ENCODE measurements at regions not wholly inside any gene's neighbourhood (a gene's known extent, or its start where the extent isn't known, plus 50 kb on each side); places are given as distances from the start of the nearest gene placed in this dataset.

DNA sequence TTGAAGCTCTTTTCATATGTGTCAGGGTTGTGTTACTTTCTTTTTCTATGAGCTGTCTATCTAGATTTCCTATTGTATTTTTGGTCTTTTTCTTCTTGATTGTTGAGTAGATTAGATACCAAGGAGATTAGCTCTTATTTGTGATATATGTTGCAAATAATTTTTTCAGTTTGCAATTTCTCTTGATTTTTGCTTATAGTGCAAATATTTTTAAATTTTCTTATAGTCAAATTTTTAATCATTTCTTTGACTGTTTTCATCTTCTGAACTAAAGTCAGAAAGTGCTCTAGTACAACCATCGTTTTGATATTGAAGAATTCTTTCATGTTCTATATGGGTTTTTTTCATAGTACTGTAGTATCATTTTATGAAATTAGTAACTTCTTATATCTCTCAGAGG is 193.7 kb downstream of the OSTF1 start (continued):
- TF ChIP-seq ZNF274 (IDR thresholded peaks at IDR 0.05; ENCODE audit: low read depth, low read length): no peak
- no peak for TF ChIP-seq CBX3 (IDR thresholded peaks at IDR 0.05; ENCODE audit: low read depth)
- no peak for TF ChIP-seq POLR2AphosphoS5 (IDR thresholded peaks at IDR 0.05; ENCODE audit: low read depth, low read length)
- TF ChIP-seq SIN3A (IDR thresholded peaks at IDR 0.05; ENCODE audit: low read depth): no peak

DNA sequence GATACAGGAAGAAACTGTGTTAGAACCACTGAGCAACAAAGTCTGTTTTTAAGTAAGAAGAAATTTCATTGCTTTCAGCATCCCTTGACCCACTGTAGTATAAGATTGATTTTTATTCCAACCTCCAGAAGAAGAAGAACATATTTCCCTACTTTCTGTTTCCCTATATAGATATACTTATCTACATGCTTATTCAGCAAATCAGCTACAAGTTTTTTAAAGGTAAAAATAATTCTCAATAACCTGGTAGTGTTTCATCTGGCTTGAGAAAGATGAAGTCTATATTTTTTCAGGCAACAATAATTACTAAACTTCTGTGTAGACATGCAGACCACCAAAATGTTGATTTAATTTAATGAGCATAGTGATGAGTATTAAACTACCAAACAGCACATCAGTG is 201.0 kb downstream of the OSTF1 start:
- H3K9ac ChIP-seq (ENCODE audit: low read length): no peak overlapping the region
- no peak for DNase-seq (ENCODE audit: low read depth, low spot score)
- POLR2A ChIA-PET: no interaction called here
- no peaks in the 10 kb centered on the region for H3K9me2 ChIP-seq (ENCODE audit: insufficient read depth)
- H3K4me2 ChIP-seq (ENCODE audit: low read length): no peak overlapping the region
- H3K4me1 ChIP-seq (ENCODE audit: control insufficient read depth in 1 of 2, insufficient read depth in 2 of 2, low read length in 2 of 2): no peaks in the 10 kb centered on the region
- no peak for ATAC-seq
- CTCF ChIA-PET: no interaction called here
- BruUV-seq (replicated peaks): no TSS peak
- TF ChIP-seq JUND (IDR thresholded peaks at IDR 0.05): no peak
- no peak for TF ChIP-seq ATF3 (IDR thresholded peaks at IDR 0.05)
- no peak for TF ChIP-seq CEBPB (IDR thresholded peaks at IDR 0.05; ENCODE audit: low read depth)
- TF ChIP-seq, protein P1, sequence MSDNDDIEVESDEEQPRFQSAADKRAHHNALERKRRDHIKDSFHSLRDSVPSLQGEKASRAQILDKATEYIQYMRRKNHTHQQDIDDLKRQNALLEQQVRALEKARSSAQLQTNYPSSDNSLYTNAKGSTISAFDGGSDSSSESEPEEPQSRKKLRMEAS (IDR thresholded peaks at IDR 0.05): no peak
- TF ChIP-seq RAD21 (IDR thresholded peaks at IDR 0.05; ENCODE audit: low read depth): no peak
- TF ChIP-seq SP1 (IDR thresholded peaks at IDR 0.05; ENCODE audit: low read depth): no peak
- TF ChIP-seq EZH2phosphoT487 (IDR thresholded peaks at IDR 0.05; ENCODE audit: borderline replicate concordance): no peak
- TF ChIP-seq REST (IDR thresholded peaks at IDR 0.05; ENCODE audit: low read depth): no peak
- TF ChIP-seq, protein P2, sequence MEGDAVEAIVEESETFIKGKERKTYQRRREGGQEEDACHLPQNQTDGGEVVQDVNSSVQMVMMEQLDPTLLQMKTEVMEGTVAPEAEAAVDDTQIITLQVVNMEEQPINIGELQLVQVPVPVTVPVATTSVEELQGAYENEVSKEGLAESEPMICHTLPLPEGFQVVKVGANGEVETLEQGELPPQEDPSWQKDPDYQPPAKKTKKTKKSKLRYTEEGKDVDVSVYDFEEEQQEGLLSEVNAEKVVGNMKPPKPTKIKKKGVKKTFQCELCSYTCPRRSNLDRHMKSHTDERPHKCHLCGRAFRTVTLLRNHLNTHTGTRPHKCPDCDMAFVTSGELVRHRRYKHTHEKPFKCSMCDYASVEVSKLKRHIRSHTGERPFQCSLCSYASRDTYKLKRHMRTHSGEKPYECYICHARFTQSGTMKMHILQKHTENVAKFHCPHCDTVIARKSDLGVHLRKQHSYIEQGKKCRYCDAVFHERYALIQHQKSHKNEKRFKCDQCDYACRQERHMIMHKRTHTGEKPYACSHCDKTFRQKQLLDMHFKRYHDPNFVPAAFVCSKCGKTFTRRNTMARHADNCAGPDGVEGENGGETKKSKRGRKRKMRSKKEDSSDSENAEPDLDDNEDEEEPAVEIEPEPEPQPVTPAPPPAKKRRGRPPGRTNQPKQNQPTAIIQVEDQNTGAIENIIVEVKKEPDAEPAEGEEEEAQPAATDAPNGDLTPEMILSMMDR (IDR thresholded peaks at IDR 0.05 in 2 of 3, conservative IDR thresholded peaks at IDR 0.05 in 1 of 3; ENCODE audit: borderline replicate concordance in 1 of 3, insufficient read depth in 1 of 3, low read depth in 2 of 3, low read length in 2 of 3): no peak
- TF ChIP-seq POLR2AphosphoS5 (IDR thresholded peaks at IDR 0.05; ENCODE audit: low read depth, low read length): no peak
- no peak for TF ChIP-seq EZH2 (IDR thresholded peaks at IDR 0.05)
- TF ChIP-seq ZBTB33 (IDR thresholded peaks at IDR 0.05; ENCODE audit: extremely low read depth, insufficient replicate concordance, low read length): no peak
- H2AFZ ChIP-seq (ENCODE audit: low read depth, low read length, poor library complexity, severe bottlenecking): no peak overlapping the region
- H3K27ac ChIP-seq (ENCODE audit: low read depth, low read length): no peak overlapping the region
- H4K20me1 ChIP-seq (ENCODE audit: insufficient read depth): no peaks in the 10 kb centered on the region
- H3K27me3 ChIP-seq (ENCODE audit: insufficient read depth, low read length): peaks cover 4% of the 10 kb centered on the region
- H3K36me3 ChIP-seq (ENCODE audit: control insufficient read depth in 1 of 2, insufficient read depth in 2 of 2, low read length in 2 of 2): no peaks in the 10 kb centered on the region
- intact Hi-C loops (cut with micrococcal nuclease): no loop called here
- no peaks in the 10 kb centered on the region for H3K9me3 ChIP-seq (ENCODE audit: control insufficient read depth in 1 of 2, insufficient read depth in 1 of 2, low read depth in 1 of 2, low read length in 2 of 2)
- RAD21 ChIA-PET (ENCODE audit: low non-redundant PET in 1 of 2, low total read pairs in 2 of 2, uncharacterized antibody in 2 of 2, unreplicated experiment in 2 of 2): no interaction called here
- no peak overlapping the region for H3K4me3 ChIP-seq (replicated peaks in 1 of 2; ENCODE audit: low read depth in 1 of 2, low read length in 2 of 2)
- H3K79me2 ChIP-seq (ENCODE audit: insufficient read depth, low read length): no peaks in the 10 kb centered on the region
